ENCODE measurements at regions not wholly inside any gene's neighbourhood (a gene's known extent, or its start where the extent isn't known, plus 50 kb on each side); places are given as distances from the start of the nearest gene placed in this dataset.
A peak's percentile ranks its signal among the peaks of the same experiment; 100 is the strongest.

- TF ChIP-seq, protein P1, sequence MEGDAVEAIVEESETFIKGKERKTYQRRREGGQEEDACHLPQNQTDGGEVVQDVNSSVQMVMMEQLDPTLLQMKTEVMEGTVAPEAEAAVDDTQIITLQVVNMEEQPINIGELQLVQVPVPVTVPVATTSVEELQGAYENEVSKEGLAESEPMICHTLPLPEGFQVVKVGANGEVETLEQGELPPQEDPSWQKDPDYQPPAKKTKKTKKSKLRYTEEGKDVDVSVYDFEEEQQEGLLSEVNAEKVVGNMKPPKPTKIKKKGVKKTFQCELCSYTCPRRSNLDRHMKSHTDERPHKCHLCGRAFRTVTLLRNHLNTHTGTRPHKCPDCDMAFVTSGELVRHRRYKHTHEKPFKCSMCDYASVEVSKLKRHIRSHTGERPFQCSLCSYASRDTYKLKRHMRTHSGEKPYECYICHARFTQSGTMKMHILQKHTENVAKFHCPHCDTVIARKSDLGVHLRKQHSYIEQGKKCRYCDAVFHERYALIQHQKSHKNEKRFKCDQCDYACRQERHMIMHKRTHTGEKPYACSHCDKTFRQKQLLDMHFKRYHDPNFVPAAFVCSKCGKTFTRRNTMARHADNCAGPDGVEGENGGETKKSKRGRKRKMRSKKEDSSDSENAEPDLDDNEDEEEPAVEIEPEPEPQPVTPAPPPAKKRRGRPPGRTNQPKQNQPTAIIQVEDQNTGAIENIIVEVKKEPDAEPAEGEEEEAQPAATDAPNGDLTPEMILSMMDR (IDR thresholded peaks at IDR 0.05; ENCODE audit: borderline replicate concordance, control extremely low read depth, extremely low read depth, insufficient read depth, missing control alignments): no peak
- in situ Hi-C loops (cut with MboI; ENCODE audit: low sequenced_read_pairs, unreplicated experiment): no loop called here
- peak; percentile 65 for DNase-seq (ENCODE audit: low spot score)
These were observed 94.7 kb upstream of the PUDP start for GRCh38 chrX:7242613-7243012.

- DNase-seq (ENCODE audit: low spot score): no peak
- TF ChIP-seq, protein P1 (IDR thresholded peaks at IDR 0.05; ENCODE audit: borderline replicate concordance, control extremely low read depth, extremely low read depth, insufficient read depth, missing control alignments): no peak
- in situ Hi-C loops (cut with MboI; ENCODE audit: low sequenced_read_pairs, unreplicated experiment): no loop called here
These were observed 93.0 kb upstream of the PUDP start for GRCh38 chrX:7240929-7241328.

GRCh38 chrX:7235071-7235470 lies 87.1 kb upstream of the PUDP start:
- in situ Hi-C loops (cut with MboI; ENCODE audit: low sequenced_read_pairs, unreplicated experiment): no loop called here
- TF ChIP-seq, protein P1 (IDR thresholded peaks at IDR 0.05; ENCODE audit: borderline replicate concordance, control extremely low read depth, extremely low read depth, insufficient read depth, missing control alignments): no peak
- DNase-seq (ENCODE audit: low spot score): no peak

GRCh38 chrX:7233580-7234406 lies 85.8 kb upstream of the PUDP start:
- in situ Hi-C loops (cut with MboI; ENCODE audit: low sequenced_read_pairs, unreplicated experiment): no loop called here
- DNase-seq (ENCODE audit: low spot score): no peak
- TF ChIP-seq, protein P1 (IDR thresholded peaks at IDR 0.05; ENCODE audit: borderline replicate concordance, control extremely low read depth, extremely low read depth, insufficient read depth, missing control alignments): no peak

DNA sequence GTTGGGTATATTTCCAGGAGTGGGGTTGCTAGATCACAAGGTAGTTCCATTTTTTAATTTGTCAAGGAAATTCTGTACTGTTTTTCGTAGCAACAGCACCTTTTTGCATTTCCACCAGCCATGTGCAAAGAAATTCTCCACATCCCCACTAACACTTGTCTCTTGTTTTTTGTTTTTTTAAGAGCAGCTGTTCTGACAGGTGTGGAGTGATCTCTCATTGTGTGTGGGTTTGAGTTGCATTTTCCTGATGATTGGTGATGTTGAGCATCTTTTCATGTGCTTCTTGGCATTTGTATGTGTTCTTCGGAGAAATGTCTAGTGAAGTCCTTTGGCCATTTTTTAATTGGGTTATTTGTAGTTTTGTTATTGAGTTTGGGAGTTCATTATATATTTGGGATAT lies 80.3 kb upstream of the PUDP start:
- TF ChIP-seq, protein P1 (IDR thresholded peaks at IDR 0.05; ENCODE audit: borderline replicate concordance, control extremely low read depth, extremely low read depth, insufficient read depth, missing control alignments): no peak
- no peak for DNase-seq (ENCODE audit: low spot score)
- in situ Hi-C loops (cut with MboI; ENCODE audit: low sequenced_read_pairs, unreplicated experiment): no loop called here

DNA sequence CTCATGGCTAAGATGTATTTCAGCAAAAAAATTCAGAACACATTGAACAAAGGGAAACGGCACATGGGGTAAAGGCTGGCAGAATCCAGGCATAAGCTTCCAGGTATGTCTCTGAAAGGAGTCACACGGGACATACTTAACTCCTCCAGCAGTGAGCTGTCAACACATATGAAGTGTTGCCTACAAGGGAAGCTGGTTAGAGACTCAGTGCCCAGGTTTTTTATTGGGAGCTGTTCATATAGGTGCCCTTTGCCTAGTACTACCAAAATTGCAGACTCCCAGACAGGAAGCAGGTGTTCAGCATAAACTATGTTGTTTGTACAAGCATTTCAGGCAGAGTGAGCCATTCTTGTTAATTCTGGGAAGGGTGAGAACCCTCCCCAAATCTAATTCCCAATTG lies 77.4 kb upstream of the PUDP start:
- no peak for DNase-seq (ENCODE audit: low spot score)
- in situ Hi-C loops (cut with MboI; ENCODE audit: low sequenced_read_pairs, unreplicated experiment): no loop called here
- TF ChIP-seq, protein P1 (IDR thresholded peaks at IDR 0.05; ENCODE audit: borderline replicate concordance, control extremely low read depth, extremely low read depth, insufficient read depth, missing control alignments): no peak

Measured in GM13976 (cell line).